Erythroblast (primary cell): ENCODE measurements at regions not wholly inside any gene's neighbourhood (a gene's known extent, or its start where the extent isn't known, plus 50 kb on each side); places are given as distances from the start of the nearest gene placed in this dataset.

Experiments
- DNase-seq, 2 experiments: peaks; one replicate each; lab custom pipeline; 2025; lab: John Stamatoyannopoulos, UW
- GATA1 ChIP-seq: IDR thresholded peaks from 2 replicates; pipeline ENCODE4 v1.6.1; 2011; ENCODE audit warnings: low read depth, mild to moderate bottlenecking, control low read depth, low read length, moderate library complexity
- POLR2A ChIP-seq: IDR thresholded peaks from 2 replicates; pipeline ENCODE4 v1.6.1; 2011; ENCODE audit warnings: mild to moderate bottlenecking, low read length

DNA sequence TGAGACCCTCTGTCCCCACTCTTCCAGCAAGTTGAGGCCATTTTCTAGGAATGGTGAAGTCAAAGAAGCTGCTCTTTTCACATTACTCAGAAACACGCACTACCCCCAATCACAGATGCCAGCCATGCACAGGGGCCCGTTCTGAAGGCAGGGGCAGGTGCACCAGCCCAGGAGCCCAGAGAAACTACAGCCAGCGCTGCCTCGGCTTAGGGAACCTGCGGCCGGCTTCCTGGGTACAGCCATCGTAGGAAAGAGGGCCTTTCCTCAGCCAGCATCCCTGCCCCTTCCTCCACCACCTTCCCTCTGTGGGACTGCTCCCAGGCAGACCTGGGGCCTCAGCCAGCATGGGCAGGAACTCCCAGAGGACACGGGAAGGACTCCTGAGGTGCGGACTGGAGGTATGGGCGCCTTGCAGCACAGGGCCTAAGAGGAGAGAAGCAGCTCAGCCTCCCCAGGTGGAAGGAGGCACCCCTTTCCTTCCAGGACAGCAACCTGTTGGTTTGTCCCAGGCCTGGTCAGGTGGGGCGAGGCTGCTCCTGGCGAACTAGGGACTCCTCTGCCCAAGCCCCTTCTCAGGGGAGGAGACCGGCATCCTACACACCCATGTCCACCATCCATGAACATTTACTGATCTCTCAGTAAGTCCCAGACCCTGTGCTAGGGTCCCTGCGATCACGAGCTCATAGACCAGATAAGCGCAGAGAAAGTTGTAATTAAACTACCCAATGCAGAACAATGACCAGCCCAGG is 99.0 kb upstream of the ID2 start:
- peak in 1 of 2 experiments; percentile 55 for DNase-seq
- TF ChIP-seq GATA1 (no peak), POLR2A (no peak)

DNA sequence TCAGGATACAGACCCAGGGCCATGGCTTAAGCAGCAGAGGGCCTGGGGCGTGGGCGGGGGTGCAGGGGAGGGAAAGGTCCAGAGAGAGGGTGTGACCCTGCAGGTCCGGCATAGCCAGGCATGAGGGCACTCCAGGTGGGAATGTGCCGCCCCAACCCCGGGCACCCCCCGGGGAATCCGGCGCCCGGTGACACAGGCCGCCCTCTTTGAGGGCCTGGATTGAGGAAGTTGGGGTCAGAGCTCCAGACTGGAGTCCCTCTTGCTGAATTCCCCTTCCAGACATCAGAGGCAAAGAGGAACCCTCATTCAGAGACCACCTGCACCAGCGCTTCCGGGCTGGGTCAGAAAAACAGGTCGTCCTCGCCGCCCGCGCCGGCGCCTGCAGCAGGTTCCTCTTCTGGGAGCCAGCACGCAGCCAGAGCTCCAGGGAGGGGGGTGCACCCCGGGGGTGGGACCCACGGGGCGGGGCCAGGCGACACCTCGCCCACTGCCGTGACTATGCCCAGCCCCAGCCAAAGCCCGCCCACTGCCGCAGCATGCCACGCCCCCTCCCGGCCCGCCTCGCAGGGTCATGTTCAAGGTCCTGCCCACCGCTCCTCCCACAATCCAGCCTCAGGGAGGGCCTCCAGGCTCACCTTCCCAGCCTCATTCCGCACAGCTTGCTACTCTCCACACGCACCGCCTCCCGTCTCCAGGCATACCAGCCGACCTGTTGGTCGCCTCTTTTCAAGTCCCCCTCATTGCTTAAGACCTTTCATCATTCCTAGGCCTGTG is 98.3 kb upstream of the ID2 start:
- DNase-seq: peak; percentile 96 to 98
- no peak for TF ChIP-seq GATA1
- peak; percentile 36 for TF ChIP-seq POLR2A

DNA sequence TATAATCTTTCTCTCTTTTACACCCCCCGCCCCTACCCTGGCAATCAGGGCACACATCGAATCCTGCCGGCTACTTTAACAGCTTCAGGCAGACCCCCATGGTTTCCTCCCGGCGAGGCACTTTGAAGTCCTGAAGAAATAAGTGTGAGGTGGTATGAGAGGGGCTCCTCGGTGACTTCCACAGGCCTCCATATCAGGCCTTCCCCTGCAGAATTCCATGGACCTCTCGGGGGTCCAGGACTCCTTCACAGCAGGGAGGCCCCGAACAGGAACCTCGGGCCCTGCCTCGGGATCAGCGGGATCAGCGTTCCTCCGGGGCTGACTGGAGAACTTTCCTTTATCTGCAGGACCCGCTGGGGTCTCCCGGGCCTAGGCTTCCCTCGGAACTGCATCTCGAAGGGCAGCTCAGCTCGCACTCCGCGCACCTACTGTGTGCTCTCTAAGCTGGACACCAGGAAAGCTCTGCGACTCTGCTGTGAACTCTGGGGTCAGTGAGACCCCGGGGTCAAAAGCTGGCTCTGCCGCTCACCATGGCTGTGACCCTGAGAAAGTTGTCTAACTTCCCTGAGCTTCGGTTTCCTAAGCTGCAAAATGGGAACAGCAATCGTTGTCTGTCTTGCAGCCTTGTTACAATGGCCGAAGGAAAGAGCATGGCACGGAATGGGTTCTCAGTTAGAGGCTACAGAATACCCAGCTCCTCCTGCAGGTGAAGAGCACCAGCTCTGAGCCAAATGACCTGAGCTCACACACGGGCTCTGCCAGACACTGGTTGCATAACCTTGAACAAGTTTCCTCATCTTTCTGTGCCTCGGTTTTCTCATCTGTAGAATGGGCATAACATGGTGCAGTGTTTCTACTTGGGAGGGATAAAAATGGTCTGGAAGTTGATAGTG is 97.4 kb upstream of the ID2 start:
- TF ChIP-seq GATA1 (no peak), POLR2A (no peak)
- no peak for DNase-seq

DNA sequence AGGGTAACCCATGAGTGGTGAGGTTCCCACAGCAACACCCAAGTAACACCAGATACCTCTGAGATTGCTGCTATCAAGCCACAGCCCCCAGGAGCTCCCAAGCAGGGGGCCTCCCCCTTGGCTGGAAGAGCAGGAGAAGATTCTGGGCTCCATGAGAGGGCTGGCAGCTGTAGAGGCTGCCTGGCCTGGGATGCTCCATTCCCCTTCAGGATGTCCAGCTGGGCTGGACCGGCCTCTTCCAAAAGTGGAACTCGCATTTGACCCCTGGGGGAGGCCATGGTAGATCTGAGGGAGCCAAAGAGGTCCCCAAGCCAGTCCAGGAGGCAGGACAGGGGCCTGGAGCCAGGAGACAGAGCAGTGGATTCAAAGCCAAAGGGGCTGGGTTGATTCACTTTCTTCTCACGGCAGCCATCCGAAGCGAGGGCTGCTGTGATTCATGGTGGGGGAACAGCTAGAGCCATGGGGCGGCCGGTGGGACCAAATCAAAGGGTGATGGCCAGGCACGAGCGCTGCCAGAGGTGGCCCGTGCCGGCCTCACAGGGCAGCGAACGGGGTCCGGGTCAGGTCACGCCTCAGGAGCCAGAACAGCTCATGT is 95.3 kb upstream of the ID2 start:
- no peak for DNase-seq
- no peak for TF ChIP-seq GATA1
- TF ChIP-seq POLR2A: no peak

DNA sequence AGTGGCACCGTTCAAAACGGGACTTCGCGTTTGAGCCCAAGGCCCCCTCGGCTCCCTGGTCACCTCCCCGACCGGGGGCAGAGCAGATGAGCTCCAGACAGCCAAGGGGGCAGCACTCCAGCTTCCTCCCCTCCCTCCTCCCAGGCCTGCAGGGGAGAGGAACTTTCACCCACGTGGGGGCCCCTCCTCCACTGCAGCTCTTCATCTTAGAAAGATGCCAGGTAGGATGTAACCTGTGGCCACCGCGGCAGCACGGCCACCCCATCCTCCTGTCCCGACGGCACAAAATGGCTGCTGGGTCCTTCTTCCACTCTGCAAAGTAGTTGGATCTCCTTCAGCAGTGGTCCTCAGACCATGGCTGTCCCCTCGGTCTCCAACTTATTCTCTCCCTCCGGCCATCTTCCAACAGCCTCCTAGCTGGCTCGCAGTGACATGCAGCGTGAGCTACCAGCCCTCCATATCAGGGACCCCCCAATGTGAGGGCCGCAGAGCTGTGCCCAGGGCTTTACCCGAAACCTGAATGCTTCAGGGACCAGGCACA is 94.5 kb upstream of the ID2 start:
- no peak for TF ChIP-seq POLR2A
- TF ChIP-seq GATA1: no peak
- DNase-seq: no peak

DNA sequence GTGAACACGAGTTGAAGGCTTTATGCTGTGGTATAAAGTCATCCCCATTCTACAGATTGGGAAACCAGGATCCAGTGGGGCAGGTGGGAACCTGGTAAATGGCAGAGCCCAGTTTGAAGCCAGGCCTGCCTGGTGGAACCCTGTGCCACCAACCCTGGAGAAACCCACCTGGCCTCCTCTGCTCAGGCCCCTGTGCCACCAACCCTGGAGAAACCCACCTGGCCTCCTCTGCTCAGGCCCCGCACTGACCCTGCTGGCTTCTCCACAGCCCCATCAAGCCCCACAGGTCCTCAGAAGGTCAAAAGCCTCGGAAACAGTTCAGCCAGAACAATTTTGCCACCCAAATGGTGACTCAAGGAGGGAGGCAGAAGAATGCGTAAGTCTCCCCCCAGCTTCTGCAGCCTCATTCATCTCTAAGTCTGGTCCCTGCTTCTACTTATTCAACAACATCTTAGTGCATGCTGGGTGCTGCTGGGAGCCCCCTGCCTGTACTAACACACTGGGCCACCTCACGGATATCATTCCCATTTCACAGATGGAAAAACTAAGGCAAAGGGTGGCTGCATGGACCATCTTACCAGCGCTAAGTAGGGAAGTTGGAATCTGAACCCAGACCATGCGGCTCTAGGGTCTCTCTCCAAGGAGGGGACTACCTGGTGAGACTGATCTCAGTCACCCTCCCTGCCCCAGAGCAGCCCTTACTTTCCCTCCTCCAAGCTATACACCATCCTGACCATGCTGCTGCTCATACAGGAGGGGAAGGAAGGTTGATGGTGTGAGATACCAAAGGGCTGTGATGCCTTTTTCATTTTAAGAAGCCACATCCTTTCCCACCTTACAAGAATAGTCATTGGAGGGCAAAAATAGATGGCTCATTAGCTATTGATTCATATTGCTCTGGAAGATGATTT is 93.7 kb upstream of the ID2 start:
- TF ChIP-seq POLR2A: no peak
- no peak for TF ChIP-seq GATA1
- no peak for DNase-seq

DNA sequence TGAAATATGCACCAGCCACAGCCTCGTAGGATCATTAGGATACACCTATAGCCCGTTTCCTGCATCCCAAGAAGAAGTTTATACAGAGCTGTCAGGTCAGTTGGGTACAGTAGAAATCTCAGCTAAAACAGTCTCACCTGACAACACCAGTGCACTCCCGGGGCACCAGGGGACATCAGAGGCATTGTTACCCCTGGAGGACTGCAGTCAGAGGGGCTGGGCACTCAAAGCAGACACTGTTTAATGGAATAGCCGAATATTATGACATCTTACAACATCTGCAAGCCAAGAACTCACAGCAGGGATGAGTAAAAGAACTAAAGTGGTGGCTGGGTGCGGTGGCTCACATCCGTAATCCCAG is 93.0 kb upstream of the ID2 start:
- no peak for TF ChIP-seq POLR2A
- TF ChIP-seq GATA1: no peak
- no peak for DNase-seq

DNA sequence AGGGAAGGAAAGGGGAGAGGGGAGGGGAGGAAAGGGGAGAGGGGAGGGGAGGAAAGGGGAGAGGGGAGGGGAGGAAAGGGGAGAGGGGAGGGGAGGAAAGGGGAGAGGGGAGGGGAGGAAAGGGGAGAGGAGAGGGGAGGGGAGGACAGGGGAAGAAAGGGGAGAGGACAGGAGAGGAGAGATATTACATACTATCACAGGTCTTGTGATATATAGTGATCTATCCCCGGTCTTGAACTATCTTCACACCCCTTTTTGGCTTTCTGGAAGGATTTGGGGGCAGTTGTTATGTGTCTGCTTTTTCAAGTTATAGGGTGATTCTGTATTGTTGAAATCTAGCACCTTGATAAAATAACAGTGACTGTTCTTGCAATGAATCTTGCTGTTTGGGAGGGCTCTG is 92.1 kb upstream of the ID2 start:
- DNase-seq: no peak
- TF ChIP-seq GATA1: no peak
- no peak for TF ChIP-seq POLR2A

DNA sequence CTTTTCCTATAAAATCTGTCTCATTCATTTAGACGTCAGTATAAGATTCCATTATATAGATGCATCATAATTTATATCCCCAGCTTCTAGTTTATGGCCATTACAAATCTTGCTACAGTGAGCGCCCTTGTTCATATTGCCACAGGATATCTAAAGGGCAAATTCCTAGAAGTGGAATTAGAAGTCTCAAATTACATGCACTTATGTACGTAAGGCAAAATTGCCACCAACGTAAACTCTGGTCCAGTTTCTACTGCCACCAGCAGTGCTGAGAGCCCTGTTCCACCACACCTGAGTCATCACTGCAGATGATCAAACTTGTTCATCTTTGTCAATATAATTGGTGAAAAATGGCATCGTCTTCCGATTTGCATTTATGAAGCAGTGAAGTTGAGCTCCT is 90.9 kb upstream of the ID2 start:
- DNase-seq: no peak
- no peak for TF ChIP-seq POLR2A
- no peak for TF ChIP-seq GATA1

DNA sequence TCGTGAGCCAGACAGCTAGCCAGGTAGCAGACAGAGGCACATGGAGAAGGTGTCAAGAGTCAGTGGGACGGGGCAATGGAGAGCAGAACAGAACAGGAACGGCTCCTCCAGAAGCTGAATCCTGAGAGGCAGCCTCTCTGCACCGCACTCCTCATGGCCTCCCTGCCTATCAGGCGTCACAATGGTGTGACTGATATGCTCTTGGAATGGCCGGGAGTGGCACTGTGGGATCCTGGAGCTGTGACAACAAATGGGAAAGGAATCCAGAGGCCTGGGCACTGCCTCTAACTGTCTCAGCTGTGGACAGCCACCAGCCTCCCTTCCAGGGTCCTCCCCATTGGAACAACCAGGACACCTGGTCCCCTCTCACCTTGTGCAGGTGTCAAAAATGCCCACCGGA is 89.1 kb upstream of the ID2 start:
- no peak for DNase-seq
- TF ChIP-seq GATA1 (no peak), POLR2A (no peak)

DNA sequence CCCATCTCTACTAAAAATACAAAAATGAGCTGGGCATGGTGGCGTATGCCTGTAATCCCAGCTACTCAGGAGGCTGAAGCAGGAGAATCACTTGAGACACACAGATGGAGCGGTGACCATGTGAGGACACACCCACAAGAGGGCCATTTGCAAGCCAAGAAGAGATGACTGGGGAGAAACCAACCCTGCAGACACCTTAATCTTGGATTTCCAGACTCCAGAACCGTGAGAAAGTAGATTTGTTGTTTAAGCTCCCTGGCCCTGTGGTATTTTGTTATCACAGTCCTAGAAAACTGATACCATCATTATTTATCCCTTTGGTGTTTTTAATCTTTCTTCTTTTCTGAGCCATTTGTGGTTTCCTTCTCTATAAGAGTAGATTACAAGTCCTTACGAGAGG is 88.6 kb upstream of the ID2 start:
- DNase-seq: peak; percentile 76 to 85
- TF ChIP-seq GATA1: no peak
- TF ChIP-seq POLR2A: no peak

DNA sequence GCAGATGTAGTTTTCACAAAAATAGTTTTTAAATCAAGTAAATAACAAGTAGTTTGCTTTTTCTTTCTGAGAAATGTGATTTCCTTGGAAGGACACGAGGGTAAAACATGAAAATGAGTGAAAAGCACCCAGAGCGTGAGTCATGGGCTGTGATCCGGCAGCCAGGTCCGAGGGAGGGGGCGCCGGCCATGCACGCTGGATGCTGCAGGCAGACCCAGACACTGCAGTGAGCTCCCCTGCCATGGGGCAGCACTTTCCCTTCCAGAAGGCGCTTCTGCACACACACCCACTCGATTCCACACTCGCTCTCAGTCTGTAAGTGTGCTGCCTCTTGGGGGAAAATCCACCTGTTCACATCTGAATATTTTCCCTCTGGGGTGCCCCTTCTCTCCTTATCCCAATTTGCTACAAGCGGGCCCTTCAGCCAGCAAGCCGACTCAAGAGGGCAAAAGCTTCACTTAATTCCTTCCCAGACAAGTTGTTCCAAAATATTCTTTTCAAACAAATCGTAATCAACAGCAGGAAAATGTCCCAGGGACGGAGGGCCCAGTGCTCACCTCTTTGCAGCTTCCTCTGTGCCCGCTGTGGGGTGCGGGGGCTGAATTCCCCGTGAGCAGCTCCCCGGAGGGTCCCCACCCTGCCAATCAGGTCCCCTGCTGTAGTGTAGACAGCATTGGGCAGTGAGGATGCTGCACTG is 87.0 kb upstream of the ID2 start:
- no peak for TF ChIP-seq POLR2A
- no peak for TF ChIP-seq GATA1
- no peak for DNase-seq
